ENCODE measurements at regions not wholly inside any gene's neighbourhood (a gene's known extent, or its start where the extent isn't known, plus 50 kb on each side); places are given as distances from the start of the nearest gene placed in this dataset.
"Not testable (repeated sequence)": the region's sequence is repeated elsewhere in the genome, so short reads cannot be mapped to it uniquely, and the experiment has no call there.

DNA sequence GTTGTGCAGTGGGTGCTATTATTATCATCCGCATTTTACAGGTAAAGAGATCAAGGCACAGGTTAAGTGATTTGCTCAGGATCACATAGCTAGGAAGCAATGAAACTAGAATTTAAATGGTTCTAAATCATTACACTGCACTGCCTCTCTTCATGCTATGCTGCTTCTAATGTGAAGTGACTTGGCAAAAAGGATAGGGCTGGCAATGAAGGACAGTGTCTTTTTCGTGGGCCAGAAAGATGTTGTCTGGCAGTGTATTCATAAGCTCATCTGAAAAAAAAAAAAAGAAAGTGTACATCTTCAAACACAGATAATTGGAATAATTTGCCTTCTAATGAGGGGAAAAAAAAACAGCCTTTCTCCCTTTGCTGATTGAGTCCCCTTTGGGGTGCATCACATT is 132.2 kb upstream of the FUNDC1 start:
- no peak for DNase-seq

GRCh38 chrX:44669626-44670025 is 127.0 kb upstream of the FUNDC1 start:
- DNase-seq, result no peak

- no peak for DNase-seq
These were observed 125.1 kb upstream of the FUNDC1 start for GRCh38 chrX:44667771-44668170.

DNA sequence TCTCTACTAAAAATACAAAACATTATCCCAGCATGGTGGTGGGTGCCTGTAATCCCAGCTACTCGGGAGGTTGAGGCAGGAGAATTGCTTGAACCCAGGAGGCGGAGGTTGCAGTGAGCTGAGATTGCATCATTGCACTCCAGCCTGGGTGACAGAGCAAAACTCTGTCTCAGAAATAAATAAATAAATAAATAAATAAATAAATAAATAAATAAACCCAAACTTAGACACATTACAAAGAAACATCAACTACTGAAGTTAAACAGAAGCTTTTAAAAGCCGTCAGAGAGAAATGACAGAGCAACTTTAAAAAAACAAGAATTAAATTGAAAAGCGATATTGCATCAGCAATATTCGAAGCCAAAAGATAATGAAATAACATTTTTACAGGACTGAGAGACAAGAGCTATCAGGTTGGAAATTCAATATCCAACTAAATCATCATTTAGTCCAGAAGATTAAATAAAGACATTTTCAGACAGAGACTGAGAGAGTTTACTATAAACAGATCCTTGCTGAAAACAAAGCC is 115.1 kb upstream of the FUNDC1 start:
- DNase-seq, result not testable (repeated sequence)

GRCh38 chrX:44651358-44651757 is 108.7 kb upstream of the FUNDC1 start:
- no peak for DNase-seq

DNA sequence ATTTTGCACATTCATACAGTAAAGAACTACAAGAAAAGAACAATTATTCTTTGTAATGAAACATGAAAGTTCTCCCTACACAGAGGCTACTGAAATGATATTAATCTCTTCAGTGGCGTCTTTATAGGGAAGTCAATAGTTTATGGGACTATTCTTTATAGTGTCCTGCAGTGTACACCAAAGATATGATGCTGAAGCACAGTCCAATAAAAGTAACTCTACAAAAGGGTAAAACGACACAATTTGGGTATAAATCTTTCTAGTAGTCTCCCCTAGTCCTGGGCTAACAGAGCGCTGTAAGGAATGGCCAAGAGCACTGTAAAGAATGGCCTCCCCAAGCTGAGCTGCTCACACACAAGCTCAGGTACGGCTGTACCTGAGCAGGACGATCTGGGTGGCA is 101.1 kb upstream of the FUNDC1 start:
- DNase-seq, result no peak

DNA sequence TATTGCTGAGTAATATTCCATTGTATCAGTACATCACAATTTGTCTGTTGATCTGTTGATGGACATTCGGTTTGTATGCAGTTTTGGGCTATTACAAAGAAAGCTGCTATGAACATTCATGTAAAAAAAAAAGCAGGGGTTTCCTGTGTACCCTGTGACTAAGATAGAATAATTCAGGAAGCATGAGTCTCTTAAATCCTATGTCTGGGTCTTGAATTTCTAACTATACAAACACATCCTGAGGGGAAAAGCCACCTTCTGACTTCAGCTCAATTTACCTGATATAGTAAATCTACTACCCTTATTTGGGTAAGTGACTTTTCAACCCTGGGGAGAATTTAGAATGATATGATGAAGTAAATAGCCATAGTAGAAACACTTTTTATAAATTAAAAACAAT is 94.6 kb upstream of the FUNDC1 start:
- no peak for DNase-seq

DNA sequence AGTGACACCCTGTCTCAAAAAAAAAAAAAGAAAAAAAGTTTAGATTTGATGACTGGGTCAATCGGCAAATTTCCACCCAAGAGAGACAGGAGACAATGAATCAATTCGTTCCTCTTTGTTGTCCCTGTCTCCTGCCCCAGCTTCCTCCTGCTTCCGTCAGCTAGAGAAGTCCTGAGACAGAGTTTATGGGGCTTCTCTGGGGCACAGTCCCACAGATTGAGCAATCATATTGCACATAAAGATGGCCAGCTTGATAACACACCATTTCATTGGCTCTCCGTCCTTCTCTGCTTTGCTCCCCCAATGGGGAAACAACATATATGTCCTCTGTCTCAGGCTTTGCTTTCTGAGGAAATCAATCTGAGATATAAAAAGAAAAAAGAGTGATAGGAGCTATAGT is 78.4 kb upstream of the FUNDC1 start:
- no peak for DNase-seq

DNA sequence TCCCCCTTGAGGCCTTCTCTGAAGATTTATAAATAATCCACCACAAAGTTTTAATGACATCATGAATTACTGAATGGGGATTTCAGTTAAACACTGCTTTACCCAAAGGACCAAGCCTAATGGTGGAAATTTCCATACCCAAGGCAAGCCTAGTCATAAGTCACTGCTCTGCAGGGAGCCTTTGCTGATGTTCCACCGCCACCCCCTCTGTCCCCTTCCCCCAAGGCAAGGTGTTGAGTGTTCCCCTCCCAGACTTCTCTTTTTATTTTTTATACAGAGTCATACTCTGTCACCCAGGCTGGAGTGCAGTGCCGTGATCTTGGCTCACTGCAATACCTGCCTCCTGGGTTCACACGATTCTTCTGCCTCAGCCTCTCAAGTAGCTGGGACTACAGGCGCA is 76.4 kb upstream of the FUNDC1 start:
- DNase-seq, result no peak

GRCh38 chrX:44596277-44596676 is 53.6 kb upstream of the FUNDC1 start:
- DNase-seq, result no peak

All from GOT3 (cell line).